Panc1 (cell line): ENCODE measurements at regions not wholly inside any gene's neighbourhood (a gene's known extent, or its start where the extent isn't known, plus 50 kb on each side); places are given as distances from the start of the nearest gene placed in this dataset.

Experiments used
- ATAC-seq: fragments of 200-7000 bp; cut with Tn5 transposase; 2 replicates; pipeline ENCODE4 v1.9.1; 2020; ENCODE audit warnings: mild to moderate bottlenecking, moderate library complexity
- BruUV-seq: library from RNA; stranded (reverse); fragments of 400-500 nt; replicated peaks from 2 replicates; lab custom pipeline; 2021; lab: Mats Ljungman, UMichigan
- CTCF ChIA-PET: fragments of 300-600 bp; sonication (Branson Sonifier 250); formaldehyde crosslinking; loops from one replicate; lab custom pipeline; 2022; ENCODE audit warnings: antibody characterized with exemption; lab: Charles Lee
- POLR2A ChIA-PET: fragments of 300-600 bp; sonication (Branson Sonifier 250); formaldehyde crosslinking; loops from one replicate; lab custom pipeline; 2022; ENCODE audit warnings: antibody characterized with exemption; lab: Charles Lee
- DNase-seq: peaks from one replicate; pipeline ENCODE4 v3.0.0-alpha.2; 2010; ENCODE audit warnings: low read depth, low spot score
- H3K27ac ChIP-seq: 2 replicates; pipeline ENCODE4 v1.5.1; 2011; ENCODE audit warnings: mild to moderate bottlenecking, low read length, inconsistent platforms
- H3K27me3 ChIP-seq: fragments of 200-500 bp; sonication (Bioruptor generic); 2 replicates; pipeline ENCODE4 v1.6.0; 2014; ENCODE audit warnings: low read length, inconsistent platforms; ENCODE audit not compliant: control insufficient read depth, insufficient read depth
- H3K36me3 ChIP-seq: fragments of 200-500 bp; sonication (Bioruptor generic); 2 replicates; pipeline ENCODE4 v1.5.1; 2014; ENCODE audit warnings: inconsistent platforms, mild to moderate bottlenecking, low read length, moderate library complexity; ENCODE audit not compliant: control insufficient read depth, insufficient read depth
- H3K4me1 ChIP-seq: 2 replicates; pipeline ENCODE4 v1.5.1; 2011; ENCODE audit warnings: inconsistent platforms, mild to moderate bottlenecking, low read length, moderate library complexity; ENCODE audit not compliant: control insufficient read depth, insufficient read depth
- H3K4me3 ChIP-seq, 2 experiments: 2 replicates each; pipeline ENCODE4 v1.5.1; 2011 to 2012; ENCODE audit warnings: low read depth in 2 of 2, low read length in 2 of 2, mild to moderate bottlenecking in 2 of 2, inconsistent platforms in 1 of 2, moderate library complexity in 1 of 2
- H3K9me3 ChIP-seq: fragments of 200-500 bp; sonication (Bioruptor generic); 2 replicates; pipeline ENCODE4 v1.5.1; 2014; ENCODE audit warnings: low read depth, mild to moderate bottlenecking, inconsistent platforms, low read length, moderate library complexity; ENCODE audit not compliant: control insufficient read depth, insufficient read depth
- POLR2AphosphoS5 ChIP-seq: IDR thresholded peaks from 2 replicates; pipeline ENCODE4 v1.6.1; 2012; ENCODE audit warnings: mild to moderate bottlenecking, low read depth, low read length, moderate library complexity
- SIN3A ChIP-seq: IDR thresholded peaks from 2 replicates; pipeline ENCODE4 v1.6.1; 2012; ENCODE audit warnings: low read depth, mild to moderate bottlenecking, low read length, moderate library complexity, borderline replicate concordance; ENCODE audit not compliant: insufficient read depth
- TCF7L2 ChIP-seq: IDR thresholded peaks from 2 replicates; pipeline ENCODE4 v1.6.1; 2011; ENCODE audit warnings: mild to moderate bottlenecking, low read depth, low read length, inconsistent platforms
- in situ Hi-C: cut with HindIII; loops from 2 replicates; pipeline ENCODE4 v1.10.0; 2016; ENCODE audit warnings: low sequenced_read_pairs, low pct_unique_long_range_greater_than_20kb
- intact Hi-C: fragments of 100-400 bp; cut with micrococcal nuclease; formaldehyde crosslinking; loops from one replicate; pipeline ENCODE4 v1.10.0; 2022; ENCODE audit not compliant: unreplicated experiment
- TF ChIP-seq, protein P1 (sequence below): fragments of 450-650 bp; IDR thresholded peaks from 2 replicates; pipeline ENCODE4 v1.5.1; 2017; ENCODE audit warnings: mild to moderate bottlenecking
- TF ChIP-seq, protein P2 (sequence below), 2 experiments: IDR thresholded peaks; 2 replicates each; pipeline ENCODE4 v1.6.1; 2011 to 2012; ENCODE audit warnings: low read depth in 2 of 2, control low read depth in 1 of 2, low read length in 1 of 2, mild to moderate bottlenecking in 1 of 2, moderate library complexity in 1 of 2; ENCODE audit not compliant: insufficient read depth in 1 of 2

DNA sequence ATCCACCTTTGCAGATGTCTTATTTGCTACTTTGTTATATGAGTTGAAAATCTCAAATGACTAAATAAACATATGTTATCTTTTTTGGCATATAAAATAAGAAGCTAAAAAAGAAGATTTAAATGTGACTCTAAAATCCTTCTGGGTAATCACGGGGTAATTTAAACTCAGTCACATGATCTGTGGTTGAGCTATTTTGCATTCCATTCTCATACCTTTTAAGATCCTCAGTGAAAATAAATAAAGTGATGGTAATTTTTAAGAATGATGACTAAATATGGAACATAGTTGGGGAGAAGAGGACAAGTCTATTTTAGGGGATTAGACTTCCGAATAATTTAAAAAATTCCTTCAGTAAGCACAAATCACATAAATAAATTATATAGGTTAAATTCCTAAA, 1076.8 kb downstream of the TUSC7 start:
- H3K4me1 ChIP-seq: no peaks in the 10 kb centered on the region
- ChIA-PET CTCF (no interaction called here), POLR2A (no interaction called here)
- no peak overlapping the region for H3K27ac ChIP-seq
- H3K27me3 ChIP-seq: no peaks in the 10 kb centered on the region
- H3K4me3 ChIP-seq: no peak overlapping the region
- TF ChIP-seq POLR2AphosphoS5 (no peak), SIN3A (no peak), TCF7L2 (no peak)
- TF ChIP-seq, protein P1, sequence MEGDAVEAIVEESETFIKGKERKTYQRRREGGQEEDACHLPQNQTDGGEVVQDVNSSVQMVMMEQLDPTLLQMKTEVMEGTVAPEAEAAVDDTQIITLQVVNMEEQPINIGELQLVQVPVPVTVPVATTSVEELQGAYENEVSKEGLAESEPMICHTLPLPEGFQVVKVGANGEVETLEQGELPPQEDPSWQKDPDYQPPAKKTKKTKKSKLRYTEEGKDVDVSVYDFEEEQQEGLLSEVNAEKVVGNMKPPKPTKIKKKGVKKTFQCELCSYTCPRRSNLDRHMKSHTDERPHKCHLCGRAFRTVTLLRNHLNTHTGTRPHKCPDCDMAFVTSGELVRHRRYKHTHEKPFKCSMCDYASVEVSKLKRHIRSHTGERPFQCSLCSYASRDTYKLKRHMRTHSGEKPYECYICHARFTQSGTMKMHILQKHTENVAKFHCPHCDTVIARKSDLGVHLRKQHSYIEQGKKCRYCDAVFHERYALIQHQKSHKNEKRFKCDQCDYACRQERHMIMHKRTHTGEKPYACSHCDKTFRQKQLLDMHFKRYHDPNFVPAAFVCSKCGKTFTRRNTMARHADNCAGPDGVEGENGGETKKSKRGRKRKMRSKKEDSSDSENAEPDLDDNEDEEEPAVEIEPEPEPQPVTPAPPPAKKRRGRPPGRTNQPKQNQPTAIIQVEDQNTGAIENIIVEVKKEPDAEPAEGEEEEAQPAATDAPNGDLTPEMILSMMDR: no peak
- TF ChIP-seq, protein P2, sequence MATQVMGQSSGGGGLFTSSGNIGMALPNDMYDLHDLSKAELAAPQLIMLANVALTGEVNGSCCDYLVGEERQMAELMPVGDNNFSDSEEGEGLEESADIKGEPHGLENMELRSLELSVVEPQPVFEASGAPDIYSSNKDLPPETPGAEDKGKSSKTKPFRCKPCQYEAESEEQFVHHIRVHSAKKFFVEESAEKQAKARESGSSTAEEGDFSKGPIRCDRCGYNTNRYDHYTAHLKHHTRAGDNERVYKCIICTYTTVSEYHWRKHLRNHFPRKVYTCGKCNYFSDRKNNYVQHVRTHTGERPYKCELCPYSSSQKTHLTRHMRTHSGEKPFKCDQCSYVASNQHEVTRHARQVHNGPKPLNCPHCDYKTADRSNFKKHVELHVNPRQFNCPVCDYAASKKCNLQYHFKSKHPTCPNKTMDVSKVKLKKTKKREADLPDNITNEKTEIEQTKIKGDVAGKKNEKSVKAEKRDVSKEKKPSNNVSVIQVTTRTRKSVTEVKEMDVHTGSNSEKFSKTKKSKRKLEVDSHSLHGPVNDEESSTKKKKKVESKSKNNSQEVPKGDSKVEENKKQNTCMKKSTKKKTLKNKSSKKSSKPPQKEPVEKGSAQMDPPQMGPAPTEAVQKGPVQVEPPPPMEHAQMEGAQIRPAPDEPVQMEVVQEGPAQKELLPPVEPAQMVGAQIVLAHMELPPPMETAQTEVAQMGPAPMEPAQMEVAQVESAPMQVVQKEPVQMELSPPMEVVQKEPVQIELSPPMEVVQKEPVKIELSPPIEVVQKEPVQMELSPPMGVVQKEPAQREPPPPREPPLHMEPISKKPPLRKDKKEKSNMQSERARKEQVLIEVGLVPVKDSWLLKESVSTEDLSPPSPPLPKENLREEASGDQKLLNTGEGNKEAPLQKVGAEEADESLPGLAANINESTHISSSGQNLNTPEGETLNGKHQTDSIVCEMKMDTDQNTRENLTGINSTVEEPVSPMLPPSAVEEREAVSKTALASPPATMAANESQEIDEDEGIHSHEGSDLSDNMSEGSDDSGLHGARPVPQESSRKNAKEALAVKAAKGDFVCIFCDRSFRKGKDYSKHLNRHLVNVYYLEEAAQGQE (IDR thresholded peaks at IDR 0.05; ENCODE audit: insufficient read depth in 1 of 2, low read depth in 2 of 2, low read length in 1 of 2): no peak
- intact Hi-C loops: no loop called here
- in situ Hi-C loops: no loop called here
- H3K36me3 ChIP-seq: no peaks in the 10 kb centered on the region
- no peaks in the 10 kb centered on the region for H3K9me3 ChIP-seq
- ATAC-seq (no peak), DNase-seq (no peak)
- no TSS peak for BruUV-seq

GRCh38 chr3:117788061-117788460, 1078.5 kb downstream of the TUSC7 start:
- in situ Hi-C loops: no loop called here

More at GRCh38 chr3:117788061-117788460, 1078.5 kb downstream of the TUSC7 start:
- no peaks in the 10 kb centered on the region for H3K36me3 ChIP-seq
- H3K27ac ChIP-seq: no peak overlapping the region
- TF ChIP-seq POLR2AphosphoS5: no peak
- TF ChIP-seq, protein P2 (IDR thresholded peaks at IDR 0.05; ENCODE audit: insufficient read depth in 1 of 2, low read depth in 2 of 2, low read length in 1 of 2): no peak
- TF ChIP-seq SIN3A: no peak
- TF ChIP-seq, protein P1: no peak
- TF ChIP-seq TCF7L2: no peak
- no peaks in the 10 kb centered on the region for H3K27me3 ChIP-seq
- H3K9me3 ChIP-seq: no peaks in the 10 kb centered on the region
- BruUV-seq: no TSS peak
- ATAC-seq: no peak
- no peaks in the 10 kb centered on the region for H3K4me1 ChIP-seq
- DNase-seq: no peak
- CTCF ChIA-PET: no interaction called here
- POLR2A ChIA-PET: no interaction called here
- no peak overlapping the region for H3K4me3 ChIP-seq
- intact Hi-C loops: no loop called here
